K562 (cell line): ENCODE measurements at regions not wholly inside any gene's neighbourhood (a gene's known extent, or its start where the extent isn't known, plus 50 kb on each side); places are given as distances from the start of the nearest gene placed in this dataset.

Experiments
- ATAC-seq: fragments of 200-7000 bp; cut with Tn5 transposase; 3 replicates; pipeline ENCODE4 v1.9.1; 2020; ENCODE audit warnings: moderate library complexity
- BruUV-seq: library from RNA; stranded (reverse); fragments of 400-500 nt; replicated peaks from 2 replicates; lab custom pipeline; 2021; lab: Mats Ljungman, UMichigan
- CTCF ChIA-PET: fragments of 300-600 bp; formaldehyde crosslinking; extraction: SDS; loops from one replicate; lab custom pipeline; 2021; ENCODE audit warnings: low intra/inter-chr PET ratio; lab: Yijun Ruan, JAX
- POLR2A ChIA-PET: fragments of 300-600, 350-650 bp; sonication (Branson Sonifier 250); formaldehyde crosslinking; extraction: SDS; loops from one replicate; lab custom pipeline; 2021; ENCODE audit warnings: antibody characterized with exemption, inconsistent platforms; lab: Yijun Ruan, JAX
- DNase-seq, 4 experiments: peaks; one replicate each; pipeline versions ENCODE4 v3.0.0 to v3.0.0-alpha.2; 2011 to 2018; ENCODE audit warnings: low spot score in 3 of 4, mixed read lengths in 3 of 4; ENCODE audit errors: extremely low read depth in 1 of 4
- FAIRE-seq: peaks from 2 replicates; lab custom pipeline; 2011; peaks lifted over from hg19 to GRCh38; lab: Jason Lieb, UNC
- H2AFZ ChIP-seq: 2 replicates; pipeline ENCODE4 v1.6.0; 2011; ENCODE audit warnings: low read depth, low read length, control low read depth, inconsistent platforms
- H3K27ac ChIP-seq: fragments of 200-600 bp; 3 replicates; pipeline ENCODE4 v1.8.0; 2011; ENCODE audit warnings: low read depth, mild to moderate bottlenecking, control low read depth, inconsistent platforms, low read length, moderate library complexity, mixed read lengths; ENCODE audit errors: extremely low read depth
- H3K27me3 ChIP-seq, 2 experiments: fragments of 300-600 bp in 1 of 2; 2 replicates in 1 of 2; 3 replicates in 1 of 2; pipeline versions ENCODE4 v1.6.0 to v1.8.0; 2011; ENCODE audit warnings: inconsistent platforms in 2 of 2, low read length in 2 of 2, mild to moderate bottlenecking in 1 of 2, mixed read lengths in 1 of 2, moderate library complexity in 1 of 2; ENCODE audit not compliant: control insufficient read depth in 2 of 2, insufficient read depth in 2 of 2
- H3K36me3 ChIP-seq: fragments of 300-600 bp; 3 replicates; pipeline ENCODE4 v1.8.0; 2011; ENCODE audit warnings: mild to moderate bottlenecking, low read length, inconsistent platforms; ENCODE audit not compliant: control insufficient read depth, insufficient read depth
- H3K4me1 ChIP-seq, 2 experiments: fragments of 200-600 bp in 1 of 2; replicated peaks in 1 of 2; 2 replicates in 1 of 2; 3 replicates in 1 of 2; pipeline versions ENCODE4 v1.5.1 to v1.8.0; 2011; ENCODE audit warnings: inconsistent platforms in 2 of 2, low read length in 2 of 2, mild to moderate bottlenecking in 1 of 2, mixed read lengths in 1 of 2, moderate library complexity in 1 of 2; ENCODE audit not compliant: control insufficient read depth in 2 of 2, insufficient read depth in 2 of 2
- H3K4me2 ChIP-seq: 2 replicates; pipeline ENCODE4 v1.6.1; 2011; ENCODE audit warnings: low read length, control low read depth, inconsistent platforms, mixed read lengths; ENCODE audit not compliant: insufficient read depth
- H3K4me3 ChIP-seq: fragments of 200-600 bp; sonication (generic), shearing (Covaris generic); 2 replicates; pipeline ENCODE4 v1.5.1; 2016; ENCODE audit warnings: control low read depth, inconsistent platforms
- H3K79me2 ChIP-seq: fragments of 200-600 bp; 3 replicates; pipeline ENCODE4 v1.8.0; 2011; ENCODE audit warnings: low read length, inconsistent platforms; ENCODE audit not compliant: control insufficient read depth, insufficient read depth
- H3K9ac ChIP-seq, 2 experiments: 2 replicates each; pipeline versions ENCODE4 v1.6.0 to v1.6.1; 2011; ENCODE audit warnings: low read depth in 2 of 2, low read length in 2 of 2, control low read depth in 1 of 2, inconsistent platforms in 1 of 2, mild to moderate bottlenecking in 1 of 2, mixed read lengths in 1 of 2; ENCODE audit not compliant: insufficient read depth in 1 of 2
- H3K9me1 ChIP-seq: one replicate; pipeline ENCODE4 v1.6.0; 2011; ENCODE audit warnings: inconsistent platforms, mild to moderate bottlenecking, low read length, moderate library complexity; ENCODE audit not compliant: control insufficient read depth, insufficient read depth
- H3K9me3 ChIP-seq: replicated peaks from 2 replicates; pipeline ENCODE4 v1.5.1; 2011; ENCODE audit warnings: low read depth, low read length, inconsistent platforms; ENCODE audit not compliant: control insufficient read depth, insufficient read depth
- H4K20me1 ChIP-seq: replicated peaks from 2 replicates; pipeline ENCODE4 v1.6.1; 2011; ENCODE audit warnings: low read length, inconsistent platforms, mixed read lengths; ENCODE audit not compliant: control insufficient read depth, insufficient read depth
- ATF1 ChIP-seq, 2 experiments: fragments of 450-650 bp in 1 of 2; IDR thresholded peaks; 2 replicates each; pipeline ENCODE4 v1.6.1; 2016; ENCODE audit warnings: missing compliant biosample characterization in 1 of 2, missing genetic modification characterization in 1 of 2
- BRF1 ChIP-seq: IDR thresholded peaks from 3 replicates; pipeline ENCODE4 v1.6.1; 2011; ENCODE audit warnings: borderline replicate concordance, mild to moderate bottlenecking; ENCODE audit not compliant: insufficient read length; ENCODE audit errors: extremely low read depth
- CREM ChIP-seq: IDR thresholded peaks from 2 replicates; pipeline ENCODE4 v1.6.1; 2014; ENCODE audit warnings: antibody characterized with exemption, low read depth
- ELF4 ChIP-seq: fragments of 450-650 bp; formaldehyde crosslinking; IDR thresholded peaks from 2 replicates; pipeline ENCODE4 v1.4.0; 2022; ENCODE audit warnings: missing genetic modification characterization
- ETV1 ChIP-seq: fragments of 450-650 bp; conservative IDR thresholded peaks from 2 replicates; pipeline ENCODE4 v1.6.1; 2016; ENCODE audit warnings: missing genetic modification characterization, control low read depth, low read depth, missing compliant biosample characterization
- MTA2 ChIP-seq: fragments of 450-650 bp; IDR thresholded peaks from 2 replicates; pipeline ENCODE4 v1.6.1; 2016; ENCODE audit warnings: low read depth
- NFYB ChIP-seq: IDR thresholded peaks from 2 replicates; pipeline ENCODE4 v1.6.1; 2011; ENCODE audit warnings: mild to moderate bottlenecking, moderate library complexity; ENCODE audit not compliant: insufficient read length; ENCODE audit errors: extremely low read depth
- POLR2A ChIP-seq: fragments of 450-650 bp; conservative IDR thresholded peaks from 2 replicates; pipeline ENCODE4 v1.6.1; 2016
- RFX5 ChIP-seq: IDR thresholded peaks from 2 replicates; pipeline ENCODE4 v1.6.1; 2011; ENCODE audit warnings: low read depth, mild to moderate bottlenecking, improper control_type of control experiment, low read length
- SAP30 ChIP-seq: fragments of 200-600 bp; sonication (generic); IDR thresholded peaks from 2 replicates; pipeline ENCODE4 v1.6.1; 2012; ENCODE audit warnings: borderline replicate concordance, low read depth, mild to moderate bottlenecking, moderate library complexity, low read length, control low read depth, inconsistent platforms; ENCODE audit not compliant: insufficient read depth, poor library complexity, severe bottlenecking
- SIN3B ChIP-seq: fragments of 450-650 bp; IDR thresholded peaks from 2 replicates; pipeline ENCODE4 v1.6.1; 2017; ENCODE audit warnings: low read depth, mild to moderate bottlenecking, moderate library complexity
- SMARCC2 ChIP-seq: fragments of 450-650 bp; IDR thresholded peaks from 2 replicates; pipeline ENCODE4 v1.6.1; 2017; ENCODE audit warnings: antibody characterized with exemption, moderate library complexity, mild to moderate bottlenecking, low read depth
- SMC3 ChIP-seq: conservative IDR thresholded peaks from 2 replicates; pipeline ENCODE4 v1.6.1; 2011; ENCODE audit warnings: low read depth, low read length, improper control_type of control experiment; ENCODE audit not compliant: insufficient read depth
- ZNF316 ChIP-seq: fragments of 450-650 bp; IDR thresholded peaks from 2 replicates; pipeline ENCODE4 v1.6.1; 2016
- ZNF436 ChIP-seq: fragments of 250-450, 450-650 bp; sonication (Bioruptor Pico); formaldehyde crosslinking; IDR thresholded peaks from 2 replicates; pipeline ENCODE4 v1.7.0; 2020; ENCODE audit warnings: mild to moderate bottlenecking
- WGBS: fragments of 100-300 bp; shearing (Covaris generic); methylation state at CpG from one replicate; pipeline ENCODE4 v1.1.6; 2016; ENCODE audit warnings: low coverage, mixed read lengths; ENCODE audit not compliant: insufficient coverage; ENCODE audit errors: missing lambda C conversion rate; 5-methylcytosine and 5-hydroxymethylcytosine counted together
- in situ Hi-C: fragments of 300-500 bp; cut with MboI; formaldehyde crosslinking; loops from 4 replicates; pipeline ENCODE4 v1.15.0; 2018; ENCODE audit warnings: inconsistent platforms, mixed read lengths
- intact Hi-C: fragments of 100-400 bp; cut with micrococcal nuclease; formaldehyde crosslinking; loops from 2 replicates; pipeline ENCODE4 v1.14.2; 2022
- TF ChIP-seq, protein P1 (sequence below), 3 experiments: IDR thresholded peaks in 2 of 3; conservative IDR thresholded peaks in 1 of 3; 2 replicates each; pipeline ENCODE4 v1.5.1; 2011 to 2012; ENCODE audit warnings: low read length in 3 of 3, mild to moderate bottlenecking in 3 of 3, control low read depth in 2 of 3, improper control_type of control experiment in 1 of 3, inconsistent platforms in 1 of 3, low read depth in 1 of 3, mixed read lengths in 1 of 3, moderate library complexity in 1 of 3; ENCODE audit not compliant: insufficient read depth in 2 of 3
- TF ChIP-seq, protein P2 (sequence below): sonication (generic); formaldehyde crosslinking; IDR thresholded peaks from 2 replicates; pipeline ENCODE4 v1.8.0; 2023; ENCODE audit warnings: mild to moderate bottlenecking, missing genetic modification reagents
- TF ChIP-seq, protein P3 (sequence below): fragments of 450-650 bp; IDR thresholded peaks from 2 replicates; pipeline ENCODE4 v1.6.1; 2016; ENCODE audit warnings: missing biosample characterization, missing genetic modification characterization

DNA sequence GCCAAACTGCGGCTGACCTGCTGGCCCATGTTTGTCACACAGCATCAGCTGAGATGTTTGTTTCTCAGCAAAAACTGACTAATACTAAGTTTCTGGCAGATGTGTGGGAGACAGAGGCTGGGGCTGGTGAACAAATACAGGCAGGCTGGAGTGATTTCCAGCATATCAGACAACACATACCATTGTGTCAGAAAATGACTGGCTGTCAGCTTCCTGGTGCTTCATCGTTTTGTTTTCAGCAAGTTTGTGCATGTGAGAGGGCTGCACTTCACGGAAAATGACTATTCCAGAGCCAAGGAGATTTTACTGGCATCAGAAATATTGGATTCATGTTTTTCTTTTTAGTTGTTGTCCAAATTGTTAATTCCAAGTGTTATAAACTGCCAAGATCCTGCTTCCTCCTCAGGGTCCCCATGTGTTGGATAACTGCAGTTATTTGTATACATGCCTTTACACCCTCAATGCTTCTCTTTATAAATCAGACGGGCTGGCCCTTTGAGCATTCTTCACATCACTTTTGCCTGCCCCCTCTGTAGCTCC is 145.7 kb downstream of the GALC start:
- ATAC-seq: no peak
- Histone ChIP-seq H3K79me2 (no peaks in the 10 kb centered on the region), H3K4me3 (no peak overlapping the region), H3K9me1 (no peaks in the 10 kb centered on the region), H2AFZ (no peak overlapping the region), H3K9me3 (no peaks in the 10 kb centered on the region), H3K36me3 (no peaks in the 10 kb centered on the region), H3K27ac (no peak overlapping the region), H4K20me1 (no peaks in the 10 kb centered on the region), H3K9ac (no peak overlapping the region), H3K4me1 (no peaks in the 10 kb centered on the region), H3K4me2 (no peak overlapping the region), H3K27me3 (no peaks in the 10 kb centered on the region)
- DNase-seq: no peak
- WGBS: 0% methylated on average over 3 of the region's 4 CpGs
- TF ChIP-seq, protein P1, sequence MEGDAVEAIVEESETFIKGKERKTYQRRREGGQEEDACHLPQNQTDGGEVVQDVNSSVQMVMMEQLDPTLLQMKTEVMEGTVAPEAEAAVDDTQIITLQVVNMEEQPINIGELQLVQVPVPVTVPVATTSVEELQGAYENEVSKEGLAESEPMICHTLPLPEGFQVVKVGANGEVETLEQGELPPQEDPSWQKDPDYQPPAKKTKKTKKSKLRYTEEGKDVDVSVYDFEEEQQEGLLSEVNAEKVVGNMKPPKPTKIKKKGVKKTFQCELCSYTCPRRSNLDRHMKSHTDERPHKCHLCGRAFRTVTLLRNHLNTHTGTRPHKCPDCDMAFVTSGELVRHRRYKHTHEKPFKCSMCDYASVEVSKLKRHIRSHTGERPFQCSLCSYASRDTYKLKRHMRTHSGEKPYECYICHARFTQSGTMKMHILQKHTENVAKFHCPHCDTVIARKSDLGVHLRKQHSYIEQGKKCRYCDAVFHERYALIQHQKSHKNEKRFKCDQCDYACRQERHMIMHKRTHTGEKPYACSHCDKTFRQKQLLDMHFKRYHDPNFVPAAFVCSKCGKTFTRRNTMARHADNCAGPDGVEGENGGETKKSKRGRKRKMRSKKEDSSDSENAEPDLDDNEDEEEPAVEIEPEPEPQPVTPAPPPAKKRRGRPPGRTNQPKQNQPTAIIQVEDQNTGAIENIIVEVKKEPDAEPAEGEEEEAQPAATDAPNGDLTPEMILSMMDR (IDR thresholded peaks at IDR 0.05 in 2 of 3, conservative IDR thresholded peaks at IDR 0.05 in 1 of 3; ENCODE audit: insufficient read depth in 2 of 3, low read depth in 1 of 3, low read length in 3 of 3): no peak
- TF ChIP-seq NFYB: no peak
- no peak for TF ChIP-seq RFX5
- TF ChIP-seq ZNF316: no peak
- no peak for TF ChIP-seq SMC3
- TF ChIP-seq ATF1 (CRISPR knock-in tag; IDR thresholded peaks at IDR 0.05): no peak
- no peak for TF ChIP-seq ATF1 (tag; IDR thresholded peaks at IDR 0.05)
- TF ChIP-seq CREM: no peak
- no peak for TF ChIP-seq POLR2A
- TF ChIP-seq ZNF436 (CRISPR knock-in tag): no peak
- TF ChIP-seq, protein P2, sequence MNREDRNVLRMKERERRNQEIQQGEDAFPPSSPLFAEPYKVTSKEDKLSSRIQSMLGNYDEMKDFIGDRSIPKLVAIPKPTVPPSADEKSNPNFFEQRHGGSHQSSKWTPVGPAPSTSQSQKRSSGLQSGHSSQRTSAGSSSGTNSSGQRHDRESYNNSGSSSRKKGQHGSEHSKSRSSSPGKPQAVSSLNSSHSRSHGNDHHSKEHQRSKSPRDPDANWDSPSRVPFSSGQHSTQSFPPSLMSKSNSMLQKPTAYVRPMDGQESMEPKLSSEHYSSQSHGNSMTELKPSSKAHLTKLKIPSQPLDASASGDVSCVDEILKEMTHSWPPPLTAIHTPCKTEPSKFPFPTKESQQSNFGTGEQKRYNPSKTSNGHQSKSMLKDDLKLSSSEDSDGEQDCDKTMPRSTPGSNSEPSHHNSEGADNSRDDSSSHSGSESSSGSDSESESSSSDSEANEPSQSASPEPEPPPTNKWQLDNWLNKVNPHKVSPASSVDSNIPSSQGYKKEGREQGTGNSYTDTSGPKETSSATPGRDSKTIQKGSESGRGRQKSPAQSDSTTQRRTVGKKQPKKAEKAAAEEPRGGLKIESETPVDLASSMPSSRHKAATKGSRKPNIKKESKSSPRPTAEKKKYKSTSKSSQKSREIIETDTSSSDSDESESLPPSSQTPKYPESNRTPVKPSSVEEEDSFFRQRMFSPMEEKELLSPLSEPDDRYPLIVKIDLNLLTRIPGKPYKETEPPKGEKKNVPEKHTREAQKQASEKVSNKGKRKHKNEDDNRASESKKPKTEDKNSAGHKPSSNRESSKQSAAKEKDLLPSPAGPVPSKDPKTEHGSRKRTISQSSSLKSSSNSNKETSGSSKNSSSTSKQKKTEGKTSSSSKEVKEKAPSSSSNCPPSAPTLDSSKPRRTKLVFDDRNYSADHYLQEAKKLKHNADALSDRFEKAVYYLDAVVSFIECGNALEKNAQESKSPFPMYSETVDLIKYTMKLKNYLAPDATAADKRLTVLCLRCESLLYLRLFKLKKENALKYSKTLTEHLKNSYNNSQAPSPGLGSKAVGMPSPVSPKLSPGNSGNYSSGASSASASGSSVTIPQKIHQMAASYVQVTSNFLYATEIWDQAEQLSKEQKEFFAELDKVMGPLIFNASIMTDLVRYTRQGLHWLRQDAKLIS: no peak
- no peak for TF ChIP-seq ETV1 (tag)
- TF ChIP-seq BRF1: no peak
- no peak for TF ChIP-seq SAP30
- no peak for TF ChIP-seq MTA2
- TF ChIP-seq SIN3B: no peak
- no peak for TF ChIP-seq ELF4 (CRISPR knock-in tag)
- TF ChIP-seq, protein P3, sequence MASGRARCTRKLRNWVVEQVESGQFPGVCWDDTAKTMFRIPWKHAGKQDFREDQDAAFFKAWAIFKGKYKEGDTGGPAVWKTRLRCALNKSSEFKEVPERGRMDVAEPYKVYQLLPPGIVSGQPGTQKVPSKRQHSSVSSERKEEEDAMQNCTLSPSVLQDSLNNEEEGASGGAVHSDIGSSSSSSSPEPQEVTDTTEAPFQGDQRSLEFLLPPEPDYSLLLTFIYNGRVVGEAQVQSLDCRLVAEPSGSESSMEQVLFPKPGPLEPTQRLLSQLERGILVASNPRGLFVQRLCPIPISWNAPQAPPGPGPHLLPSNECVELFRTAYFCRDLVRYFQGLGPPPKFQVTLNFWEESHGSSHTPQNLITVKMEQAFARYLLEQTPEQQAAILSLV (tag): no peak
- TF ChIP-seq SMARCC2: no peak
- in situ Hi-C loops (no loop called here), intact Hi-C loops (no loop called here)
- FAIRE-seq: no peak
- CTCF ChIA-PET: no interaction called here
- POLR2A ChIA-PET: no interaction called here
- BruUV-seq: no TSS peak
